ENCODE measurements at regions not wholly inside any gene's neighbourhood (a gene's known extent, or its start where the extent isn't known, plus 50 kb on each side); places are given as distances from the start of the nearest gene placed in this dataset.

GRCh38 chr10:109721453-109722064 lies 201.8 kb downstream of the XPNPEP1 start:
- no peak overlapping the region for H3K4me2 ChIP-seq (ENCODE audit: low read length)
- no peak overlapping the region for H2AFZ ChIP-seq (ENCODE audit: low read length)
- H3K27ac ChIP-seq (ENCODE audit: low read depth, low read length, poor library complexity, severe bottlenecking): no peak overlapping the region
- H3K36me3 ChIP-seq (ENCODE audit: insufficient read depth, low read length): no peaks in the 10 kb centered on the region
- no peaks in the 10 kb centered on the region for H3K79me2 ChIP-seq (ENCODE audit: insufficient read depth, low read depth, low read length)
- CTCF ChIA-PET (ENCODE audit: unreplicated experiment): no interaction called here
- TF ChIP-seq CTCF (conservative IDR thresholded peaks at IDR 0.05; ENCODE audit: low read length) (no peak), EZH2phosphoT487 (IDR thresholded peaks at IDR 0.05; ENCODE audit: borderline replicate concordance, low read depth, low read length) (no peak)
- no peaks in the 10 kb centered on the region for H3K9me2 ChIP-seq (ENCODE audit: insufficient read depth, low read length)
- no peak for DNase-seq (ENCODE audit: low spot score)
- no peak overlapping the region for H3K4me3 ChIP-seq (ENCODE audit: low read depth, low read length, poor library complexity, severe bottlenecking)
- POLR2A ChIA-PET: no interaction called here
- H3K9me3 ChIP-seq (ENCODE audit: low read length): no peaks in the 10 kb centered on the region
- no peaks in the 10 kb centered on the region for H3K4me1 ChIP-seq (ENCODE audit: insufficient read depth, low read length, poor library complexity, severe bottlenecking)
- no TSS peak for BruUV-seq (replicated peaks)
- H4K20me1 ChIP-seq (ENCODE audit: insufficient read depth, low read length): no peaks in the 10 kb centered on the region
- intact Hi-C loops (cut with micrococcal nuclease; ENCODE audit: unreplicated experiment): no loop called here

DNA sequence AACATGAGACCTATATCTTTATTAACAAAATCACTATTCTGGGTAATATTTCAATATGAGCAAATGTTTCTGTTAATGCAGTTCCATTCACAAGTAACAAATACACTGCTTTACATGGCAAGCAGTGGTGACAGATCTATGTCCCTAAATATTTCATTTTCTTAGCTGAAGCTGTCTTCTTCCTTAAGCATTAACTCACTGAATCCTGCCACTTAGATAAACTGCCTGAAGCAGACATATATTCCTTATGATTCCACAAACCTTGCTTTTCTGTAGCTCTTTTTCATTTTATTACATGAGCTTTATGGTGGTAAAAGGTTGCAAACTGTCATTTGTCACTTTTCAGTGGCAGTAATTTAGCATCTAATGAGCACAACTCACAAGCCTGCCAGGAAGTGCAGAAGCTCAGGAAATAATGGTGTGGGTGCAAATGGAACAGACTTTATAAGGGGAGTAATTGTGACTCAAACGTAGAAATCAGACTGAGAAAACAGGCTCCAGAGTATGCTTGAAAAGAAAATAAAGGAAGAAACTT lies 217.2 kb downstream of the XPNPEP1 start:
- CTCF ChIA-PET (ENCODE audit: unreplicated experiment): no interaction called here
- no peaks in the 10 kb centered on the region for H4K20me1 ChIP-seq (ENCODE audit: insufficient read depth, low read length)
- no peak overlapping the region for H2AFZ ChIP-seq (ENCODE audit: low read length)
- H3K27ac ChIP-seq (ENCODE audit: low read depth, low read length, poor library complexity, severe bottlenecking): no peak overlapping the region
- no peaks in the 10 kb centered on the region for H3K4me1 ChIP-seq (ENCODE audit: insufficient read depth, low read length, poor library complexity, severe bottlenecking)
- no peaks in the 10 kb centered on the region for H3K36me3 ChIP-seq (ENCODE audit: insufficient read depth, low read length)
- no peaks in the 10 kb centered on the region for H3K79me2 ChIP-seq (ENCODE audit: insufficient read depth, low read depth, low read length)
- DNase-seq (ENCODE audit: low spot score): no peak
- TF ChIP-seq EZH2phosphoT487 (IDR thresholded peaks at IDR 0.05; ENCODE audit: borderline replicate concordance, low read depth, low read length): no peak
- no peak for TF ChIP-seq CTCF (conservative IDR thresholded peaks at IDR 0.05; ENCODE audit: low read length)
- BruUV-seq (replicated peaks): no TSS peak
- no peak overlapping the region for H3K4me2 ChIP-seq (ENCODE audit: low read length)
- H3K4me3 ChIP-seq (ENCODE audit: low read depth, low read length, poor library complexity, severe bottlenecking): no peak overlapping the region
- H3K9me2 ChIP-seq (ENCODE audit: insufficient read depth, low read length): no peaks in the 10 kb centered on the region
- POLR2A ChIA-PET: interaction anchor here (0.6 kb wide), 1 partner anchor 230 kb away, joined by 3 read pairs; no protein-coding TSS in a partner anchor
- intact Hi-C loops (cut with micrococcal nuclease; ENCODE audit: unreplicated experiment): no loop called here
- H3K9me3 ChIP-seq (ENCODE audit: low read length): no peaks in the 10 kb centered on the region

DNA sequence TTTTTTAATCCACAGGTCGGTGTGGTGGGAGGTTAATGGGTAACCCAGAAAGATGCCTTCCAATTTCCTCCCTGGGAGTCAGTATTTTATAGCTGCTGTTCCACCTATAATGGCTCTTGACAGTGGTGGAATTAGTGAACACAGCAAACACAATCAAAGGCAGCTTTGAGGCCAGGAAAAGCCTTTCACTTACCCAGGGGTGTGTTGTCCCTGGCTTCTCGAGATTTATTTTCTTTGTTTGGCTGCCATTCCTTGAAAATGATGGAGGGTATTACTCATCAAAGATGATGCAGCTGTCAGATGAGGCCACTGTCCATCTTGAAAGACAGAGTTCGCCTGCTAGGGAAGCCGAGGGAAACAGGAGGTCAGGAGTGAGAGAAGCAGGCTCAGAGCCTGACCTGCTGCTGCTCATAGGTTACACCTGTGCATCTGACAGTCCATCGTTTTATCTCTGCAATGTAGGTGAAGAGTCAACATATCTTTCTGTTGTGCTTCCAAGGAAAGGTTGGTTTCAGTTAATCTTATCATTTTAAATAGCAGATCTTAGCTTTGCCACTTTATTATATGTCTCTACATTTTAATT lies 221.6 kb downstream of the XPNPEP1 start:
- ChIA-PET CTCF (ENCODE audit: unreplicated experiment) (no interaction called here), POLR2A (interaction anchor here (0.6 kb wide), 1 partner anchor 29 kb away, joined by 3 read pairs; no protein-coding TSS in a partner anchor)
- Histone ChIP-seq H3K4me1 (ENCODE audit: insufficient read depth, low read length, poor library complexity, severe bottlenecking) (no peaks in the 10 kb centered on the region), H2AFZ (ENCODE audit: low read length) (no peak overlapping the region), H3K27ac (ENCODE audit: low read depth, low read length, poor library complexity, severe bottlenecking) (no peak overlapping the region), H3K79me2 (ENCODE audit: insufficient read depth, low read depth, low read length) (no peaks in the 10 kb centered on the region), H4K20me1 (ENCODE audit: insufficient read depth, low read length) (no peaks in the 10 kb centered on the region), H3K4me2 (ENCODE audit: low read length) (no peak overlapping the region), H3K9me2 (ENCODE audit: insufficient read depth, low read length) (no peaks in the 10 kb centered on the region), H3K9me3 (ENCODE audit: low read length) (no peaks in the 10 kb centered on the region), H3K36me3 (ENCODE audit: insufficient read depth, low read length) (no peaks in the 10 kb centered on the region), H3K4me3 (ENCODE audit: low read depth, low read length, poor library complexity, severe bottlenecking) (no peak overlapping the region)
- no peak for TF ChIP-seq EZH2phosphoT487 (IDR thresholded peaks at IDR 0.05; ENCODE audit: borderline replicate concordance, low read depth, low read length)
- TF ChIP-seq CTCF (conservative IDR thresholded peaks at IDR 0.05; ENCODE audit: low read length): no peak
- intact Hi-C loops (cut with micrococcal nuclease; ENCODE audit: unreplicated experiment): no loop called here
- no TSS peak for BruUV-seq (replicated peaks)
- DNase-seq (ENCODE audit: low spot score): no peak

All from OCI-LY7 (cell line).